ENCODE measurements at regions not wholly inside any gene's neighbourhood (a gene's known extent, or its start where the extent isn't known, plus 50 kb on each side); places are given as distances from the start of the nearest gene placed in this dataset.

DNA sequence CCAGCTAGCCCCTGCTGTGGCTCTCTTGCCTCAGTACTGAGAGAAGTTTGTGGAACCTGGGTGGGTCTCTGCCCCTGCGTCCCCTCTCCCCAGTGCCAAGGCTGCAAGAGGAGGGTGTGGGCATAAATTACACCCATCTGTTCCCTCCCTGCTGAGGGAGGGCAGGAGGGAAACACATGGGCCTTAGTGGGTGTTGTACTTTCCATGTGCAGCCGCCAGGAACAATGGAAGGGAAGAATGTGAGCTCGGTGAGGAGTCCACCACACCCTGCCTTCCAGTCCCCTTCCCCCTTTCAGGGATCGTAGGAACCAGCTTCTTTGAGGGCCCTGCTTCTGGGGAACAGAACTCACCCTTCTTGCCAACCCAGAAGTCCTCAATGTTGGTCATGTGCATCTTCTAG, 138.2 kb upstream of the KLF4 start:
- TF ChIP-seq, protein P1, sequence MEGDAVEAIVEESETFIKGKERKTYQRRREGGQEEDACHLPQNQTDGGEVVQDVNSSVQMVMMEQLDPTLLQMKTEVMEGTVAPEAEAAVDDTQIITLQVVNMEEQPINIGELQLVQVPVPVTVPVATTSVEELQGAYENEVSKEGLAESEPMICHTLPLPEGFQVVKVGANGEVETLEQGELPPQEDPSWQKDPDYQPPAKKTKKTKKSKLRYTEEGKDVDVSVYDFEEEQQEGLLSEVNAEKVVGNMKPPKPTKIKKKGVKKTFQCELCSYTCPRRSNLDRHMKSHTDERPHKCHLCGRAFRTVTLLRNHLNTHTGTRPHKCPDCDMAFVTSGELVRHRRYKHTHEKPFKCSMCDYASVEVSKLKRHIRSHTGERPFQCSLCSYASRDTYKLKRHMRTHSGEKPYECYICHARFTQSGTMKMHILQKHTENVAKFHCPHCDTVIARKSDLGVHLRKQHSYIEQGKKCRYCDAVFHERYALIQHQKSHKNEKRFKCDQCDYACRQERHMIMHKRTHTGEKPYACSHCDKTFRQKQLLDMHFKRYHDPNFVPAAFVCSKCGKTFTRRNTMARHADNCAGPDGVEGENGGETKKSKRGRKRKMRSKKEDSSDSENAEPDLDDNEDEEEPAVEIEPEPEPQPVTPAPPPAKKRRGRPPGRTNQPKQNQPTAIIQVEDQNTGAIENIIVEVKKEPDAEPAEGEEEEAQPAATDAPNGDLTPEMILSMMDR (IDR thresholded peaks at IDR 0.05), result no peak

DNA sequence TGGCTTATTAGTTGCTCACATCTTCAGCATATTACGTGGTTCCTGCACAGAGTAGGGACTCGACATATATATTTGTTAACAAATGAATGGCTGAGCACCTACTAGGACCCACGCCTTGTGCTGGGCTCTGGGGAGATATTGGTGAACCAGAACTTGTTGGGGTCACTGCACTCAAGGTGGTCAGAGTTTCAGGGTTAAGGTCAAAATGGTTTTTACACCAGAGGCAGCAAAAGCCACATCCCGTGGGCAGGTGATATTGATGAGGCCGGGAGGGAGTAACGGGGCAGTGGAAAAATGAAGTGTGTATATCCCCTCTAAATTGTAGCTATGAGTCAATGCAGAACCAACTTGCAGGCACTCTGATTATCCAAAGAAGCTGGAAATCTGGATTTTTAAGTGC, 136.5 kb upstream of the KLF4 start:
- ATAC-seq (ENCODE audit: low FRiP score) (no peak), DNase-seq (ENCODE audit: low spot score) (no peak)
- TF ChIP-seq, protein P1 (IDR thresholded peaks at IDR 0.05), result no peak

More for the DNA sequence above, 138.2 kb upstream of the KLF4 start:
- ATAC-seq (ENCODE audit: low FRiP score) (no peak), DNase-seq (ENCODE audit: low spot score) (no peak)

DNA sequence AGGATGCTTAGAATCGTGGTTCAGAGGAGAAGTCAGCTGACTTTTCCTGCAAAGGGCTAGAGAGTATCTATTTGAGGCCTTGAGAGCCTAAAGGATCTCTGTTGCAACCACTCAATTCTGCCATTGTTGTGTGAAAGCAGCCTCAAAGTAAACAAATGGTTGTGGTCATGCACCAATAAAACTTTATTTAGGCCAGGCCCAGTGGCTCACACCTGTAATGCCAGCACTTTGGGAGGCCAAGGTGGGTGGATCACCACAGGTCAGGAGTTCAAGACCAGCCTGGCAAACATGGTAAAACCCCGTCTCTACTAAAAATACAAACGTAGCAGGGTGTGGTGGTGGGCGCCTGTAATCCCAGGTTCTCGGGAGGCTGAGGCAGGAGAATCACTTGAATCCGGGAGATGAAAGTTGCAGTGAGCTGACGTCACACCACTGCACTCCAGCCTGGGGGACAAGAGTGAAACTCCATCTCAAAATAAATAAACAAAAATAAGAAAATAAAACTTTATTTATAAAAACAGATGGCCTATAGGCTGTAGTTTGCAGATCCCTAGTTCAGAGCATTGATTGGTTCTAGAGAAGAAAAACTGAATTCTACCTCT, 135.9 kb upstream of the KLF4 start:
- no peak for ATAC-seq (ENCODE audit: low FRiP score)
- TF ChIP-seq, protein P1 (IDR thresholded peaks at IDR 0.05), result no peak
- DNase-seq (ENCODE audit: low spot score), result no peak

DNA sequence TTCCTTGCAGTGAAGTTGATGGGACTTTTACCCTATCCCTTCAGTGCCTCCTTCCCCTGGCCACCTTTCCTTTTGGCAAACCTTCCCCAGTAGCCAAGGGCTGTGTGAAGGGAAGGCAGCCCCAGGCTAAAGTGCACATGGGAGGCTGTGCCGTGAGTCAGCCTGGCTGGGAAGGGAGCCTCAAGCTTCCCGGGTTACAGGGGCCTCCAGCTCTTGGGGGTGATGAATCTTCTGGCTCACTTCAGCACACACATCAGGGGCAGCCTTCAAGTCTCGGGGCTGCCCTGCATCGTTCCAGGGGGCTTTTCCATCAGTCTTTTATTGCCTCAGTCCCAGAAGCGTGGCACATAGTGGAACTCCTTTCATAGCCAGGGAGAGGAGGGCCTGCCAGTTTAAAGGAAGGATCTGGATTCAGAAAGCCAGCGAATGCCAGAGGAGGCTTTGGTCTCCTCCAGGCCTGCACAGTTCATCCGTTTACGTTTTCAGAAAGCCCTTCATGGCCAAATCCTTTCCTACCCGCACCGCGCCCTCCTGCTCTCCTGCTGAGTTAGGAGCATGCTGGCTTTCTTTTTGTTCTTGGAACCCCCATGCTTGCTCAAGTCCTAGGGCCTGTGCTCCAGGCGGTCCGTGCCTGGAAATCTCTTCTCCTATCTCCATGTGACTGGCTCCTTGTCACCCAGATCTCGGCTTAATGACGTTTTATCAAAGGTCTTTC, 134.8 kb upstream of the KLF4 start:
- TF ChIP-seq, protein P1 (IDR thresholded peaks at IDR 0.05), result no peak
- ATAC-seq (ENCODE audit: low FRiP score), result peak; percentile 29
- no peak for DNase-seq (ENCODE audit: low spot score)

DNA sequence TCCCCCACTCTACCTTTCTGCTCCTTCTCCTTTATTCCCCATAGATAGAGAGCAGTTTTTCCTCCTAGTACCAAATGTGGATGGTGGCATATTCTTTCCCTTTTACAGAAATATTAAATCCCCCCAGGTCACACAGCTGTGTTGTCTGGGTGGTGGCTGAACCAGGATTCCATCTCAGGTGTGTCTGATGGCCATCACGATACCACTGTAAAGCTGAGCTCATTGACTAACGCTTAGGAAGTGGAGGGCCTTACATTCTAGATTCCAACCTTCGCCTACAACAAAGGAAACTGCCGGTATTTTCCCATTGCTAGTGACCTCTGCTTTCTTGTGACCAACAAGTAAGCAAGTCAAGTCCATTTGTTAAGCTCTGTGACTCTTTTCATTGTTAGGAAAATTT, 131.9 kb upstream of the KLF4 start:
- TF ChIP-seq, protein P1 (IDR thresholded peaks at IDR 0.05), result no peak
- no peak for DNase-seq (ENCODE audit: low spot score)
- no peak for ATAC-seq (ENCODE audit: low FRiP score)

DNA sequence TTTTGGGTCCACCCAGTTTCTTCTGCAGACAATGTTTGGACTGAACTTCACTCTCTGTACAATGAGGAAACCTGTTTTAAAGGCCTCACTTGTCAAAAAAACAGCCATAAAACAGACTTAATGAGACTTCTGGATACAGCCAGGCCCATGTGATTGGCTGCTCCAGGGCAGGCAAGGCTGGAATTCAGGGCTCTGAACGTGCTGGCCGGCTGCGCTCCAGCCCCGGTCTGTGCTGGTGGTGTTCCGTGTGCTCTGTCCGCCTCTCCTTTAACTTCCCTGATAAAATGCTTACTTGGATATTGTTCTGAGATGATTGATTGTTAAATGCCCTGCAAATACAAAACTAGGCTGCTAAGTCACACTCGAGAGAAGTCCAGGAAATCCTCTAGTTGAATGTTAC, 131.2 kb upstream of the KLF4 start:
- DNase-seq (ENCODE audit: low spot score) (no peak), ATAC-seq (ENCODE audit: low FRiP score) (no peak)
- TF ChIP-seq, protein P1 (IDR thresholded peaks at IDR 0.05), result no peak

DNA sequence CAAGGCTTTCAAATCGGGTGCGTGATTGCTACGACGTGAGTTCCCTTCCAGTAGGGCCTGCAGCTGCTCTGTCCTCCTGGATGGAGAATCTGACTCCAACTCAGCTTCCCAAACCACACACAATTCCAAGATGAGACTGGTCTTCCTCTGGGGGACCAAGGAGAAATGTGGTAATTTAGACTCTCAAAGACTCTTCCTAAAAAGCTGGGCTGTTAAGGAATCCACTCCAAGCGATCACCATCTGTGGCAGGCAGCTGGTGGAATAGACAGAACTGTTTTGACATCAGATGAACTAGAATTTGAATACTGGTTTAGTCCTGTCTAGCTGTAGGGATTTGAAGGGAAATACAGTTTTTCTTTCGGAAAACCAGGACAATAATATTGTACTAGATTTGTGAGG, 130.7 kb upstream of the KLF4 start:
- ATAC-seq (ENCODE audit: low FRiP score) (no peak), DNase-seq (ENCODE audit: low spot score) (no peak)
- TF ChIP-seq, protein P1 (IDR thresholded peaks at IDR 0.05), result no peak
